ENCODE measurements at regions not wholly inside any gene's neighbourhood (a gene's known extent, or its start where the extent isn't known, plus 50 kb on each side); places are given as distances from the start of the nearest gene placed in this dataset.

- H3K4me1 Mint-ChIP-seq, result peaks cover 10% of the 10 kb centered on the region; the same call in 2 of the 3 replicates
- 0 out of 3 replicates have a peak, but pooled peaks cover 4% of the 10 kb centered on the region for H3K9me3 Mint-ChIP-seq
- Histone ChIP-seq H3F3A (replicated peaks; ENCODE audit: low read depth) (no peaks in the 10 kb centered on the region), H3K4me2 (no peak overlapping the region), H3K36me3 (ENCODE audit: insufficient read depth) (no peaks in the 10 kb centered on the region), H3K79me2 (replicated peaks; ENCODE audit: insufficient read depth) (no peaks in the 10 kb centered on the region), H2AFZ (no peak overlapping the region), H3K27me3 (ENCODE audit: insufficient read depth) (no peaks in the 10 kb centered on the region), H3K9me2 (ENCODE audit: insufficient read depth) (no peaks in the 10 kb centered on the region), H3K4me1 (ENCODE audit: insufficient read depth) (no peaks in the 10 kb centered on the region), H3K27ac (ENCODE audit: low read depth) (no peak overlapping the region), H4K20me1 (replicated peaks; ENCODE audit: insufficient read depth) (no peaks in the 10 kb centered on the region; the same call in 1 of the 2 replicates), H3K4me3 (no peak overlapping the region)
- H3K4me3 Mint-ChIP-seq, result no peak overlapping the region
- DNase-seq (ENCODE audit: low spot score) (no peak), ATAC-seq (no peak)
- TF ChIP-seq JUNB (IDR thresholded peaks at IDR 0.05; ENCODE audit: unreplicated experiment), result no peak
- TF ChIP-seq, protein P1, sequence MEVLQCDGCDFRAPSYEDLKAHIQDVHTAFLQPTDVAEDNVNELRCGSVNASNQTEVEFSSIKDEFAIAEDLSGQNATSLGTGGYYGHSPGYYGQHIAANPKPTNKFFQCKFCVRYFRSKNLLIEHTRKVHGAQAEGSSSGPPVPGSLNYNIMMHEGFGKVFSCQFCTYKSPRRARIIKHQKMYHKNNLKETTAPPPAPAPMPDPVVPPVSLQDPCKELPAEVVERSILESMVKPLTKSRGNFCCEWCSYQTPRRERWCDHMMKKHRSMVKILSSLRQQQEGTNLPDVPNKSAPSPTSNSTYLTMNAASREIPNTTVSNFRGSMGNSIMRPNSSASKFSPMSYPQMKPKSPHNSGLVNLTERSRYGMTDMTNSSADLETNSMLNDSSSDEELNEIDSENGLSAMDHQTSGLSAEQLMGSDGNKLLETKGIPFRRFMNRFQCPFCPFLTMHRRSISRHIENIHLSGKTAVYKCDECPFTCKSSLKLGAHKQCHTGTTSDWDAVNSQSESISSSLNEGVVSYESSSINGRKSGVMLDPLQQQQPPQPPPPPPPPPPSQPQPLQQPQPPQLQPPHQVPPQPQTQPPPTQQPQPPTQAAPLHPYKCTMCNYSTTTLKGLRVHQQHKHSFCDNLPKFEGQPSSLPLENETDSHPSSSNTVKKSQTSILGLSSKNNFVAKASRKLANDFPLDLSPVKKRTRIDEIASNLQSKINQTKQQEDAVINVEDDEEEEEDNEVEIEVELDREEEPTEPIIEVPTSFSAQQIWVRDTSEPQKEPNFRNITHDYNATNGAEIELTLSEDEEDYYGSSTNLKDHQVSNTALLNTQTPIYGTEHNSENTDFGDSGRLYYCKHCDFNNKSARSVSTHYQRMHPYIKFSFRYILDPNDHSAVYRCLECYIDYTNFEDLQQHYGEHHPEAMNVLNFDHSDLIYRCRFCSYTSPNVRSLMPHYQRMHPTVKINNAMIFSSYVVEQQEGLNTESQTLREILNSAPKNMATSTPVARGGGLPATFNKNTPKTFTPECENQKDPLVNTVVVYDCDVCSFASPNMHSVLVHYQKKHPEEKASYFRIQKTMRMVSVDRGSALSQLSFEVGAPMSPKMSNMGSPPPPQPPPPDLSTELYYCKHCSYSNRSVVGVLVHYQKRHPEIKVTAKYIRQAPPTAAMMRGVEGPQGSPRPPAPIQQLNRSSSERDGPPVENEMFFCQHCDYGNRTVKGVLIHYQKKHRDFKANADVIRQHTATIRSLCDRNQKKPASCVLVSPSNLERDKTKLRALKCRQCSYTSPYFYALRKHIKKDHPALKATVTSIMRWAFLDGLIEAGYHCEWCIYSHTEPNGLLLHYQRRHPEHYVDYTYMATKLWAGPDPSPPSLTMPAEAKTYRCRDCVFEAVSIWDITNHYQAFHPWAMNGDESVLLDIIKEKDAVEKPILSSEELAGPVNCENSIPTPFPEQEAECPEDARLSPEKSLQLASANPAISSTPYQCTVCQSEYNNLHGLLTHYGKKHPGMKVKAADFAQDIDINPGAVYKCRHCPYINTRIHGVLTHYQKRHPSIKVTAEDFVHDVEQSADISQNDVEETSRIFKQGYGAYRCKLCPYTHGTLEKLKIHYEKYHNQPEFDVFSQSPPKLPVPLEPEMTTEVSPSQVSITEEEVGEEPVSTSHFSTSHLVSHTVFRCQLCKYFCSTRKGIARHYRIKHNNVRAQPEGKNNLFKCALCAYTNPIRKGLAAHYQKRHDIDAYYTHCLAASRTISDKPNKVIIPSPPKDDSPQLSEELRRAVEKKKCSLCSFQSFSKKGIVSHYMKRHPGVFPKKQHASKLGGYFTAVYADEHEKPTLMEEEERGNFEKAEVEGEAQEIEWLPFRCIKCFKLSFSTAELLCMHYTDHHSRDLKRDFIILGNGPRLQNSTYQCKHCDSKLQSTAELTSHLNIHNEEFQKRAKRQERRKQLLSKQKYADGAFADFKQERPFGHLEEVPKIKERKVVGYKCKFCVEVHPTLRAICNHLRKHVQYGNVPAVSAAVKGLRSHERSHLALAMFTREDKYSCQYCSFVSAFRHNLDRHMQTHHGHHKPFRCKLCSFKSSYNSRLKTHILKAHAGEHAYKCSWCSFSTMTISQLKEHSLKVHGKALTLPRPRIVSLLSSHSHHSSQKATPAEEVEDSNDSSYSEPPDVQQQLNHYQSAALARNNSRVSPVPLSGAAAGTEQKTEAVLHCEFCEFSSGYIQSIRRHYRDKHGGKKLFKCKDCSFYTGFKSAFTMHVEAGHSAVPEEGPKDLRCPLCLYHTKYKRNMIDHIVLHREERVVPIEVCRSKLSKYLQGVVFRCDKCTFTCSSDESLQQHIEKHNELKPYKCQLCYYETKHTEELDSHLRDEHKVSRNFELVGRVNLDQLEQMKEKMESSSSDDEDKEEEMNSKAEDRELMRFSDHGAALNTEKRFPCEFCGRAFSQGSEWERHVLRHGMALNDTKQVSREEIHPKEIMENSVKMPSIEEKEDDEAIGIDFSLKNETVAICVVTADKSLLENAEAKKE (CRISPR knock-in tag; IDR thresholded peaks at IDR 0.05), result no peak
- no peak for TF ChIP-seq CREB1 (CRISPR knock-in tag; IDR thresholded peaks at IDR 0.05; ENCODE audit: low read depth)
- TF ChIP-seq STAT1 (IDR thresholded peaks at IDR 0.05; ENCODE audit: unreplicated experiment), result no peak
- TF ChIP-seq REST (IDR thresholded peaks at IDR 0.05; ENCODE audit: unreplicated experiment), result no peak
- TF ChIP-seq EZH2 (IDR thresholded peaks at IDR 0.05; ENCODE audit: low read depth, unreplicated experiment), result no peak
- TF ChIP-seq NANOG (IDR thresholded peaks at IDR 0.05; ENCODE audit: borderline replicate concordance), result no peak
- peaks cover 14% of the 10 kb centered on the region for H3K27me3 Mint-ChIP-seq (ENCODE audit: insufficient read depth, low read depth, poor library complexity)
- peaks cover 27% of the 10 kb centered on the region for H3K36me3 Mint-ChIP-seq (ENCODE audit: low read depth)
- no peak overlapping the region for H3K27ac Mint-ChIP-seq
Measured at GRCh38 chr11:70768346-70769095, 370.2 kb downstream of the CTTN start.

Measured in GM23338 (cell line).